HCT116 (cell line): ENCODE measurements at regions not wholly inside any gene's neighbourhood (a gene's known extent, or its start where the extent isn't known, plus 50 kb on each side); places are given as distances from the start of the nearest gene placed in this dataset.

Experiments used
- ATAC-seq: fragments of 200-7000 bp; cut with Tn5 transposase; 2 replicates; pipeline ENCODE4 v1.9.1; 2020; ENCODE audit warnings: mild to moderate bottlenecking, moderate library complexity
- BruUV-seq: library from RNA; stranded (reverse); fragments of 400-500 nt; replicated peaks from 2 replicates; lab custom pipeline; 2021; lab: Mats Ljungman, UMichigan
- CTCF ChIA-PET: fragments of 300-600 bp; sonication (Branson Sonifier 250); formaldehyde crosslinking; loops from one replicate; lab custom pipeline; 2021; ENCODE audit warnings: antibody characterized with exemption; lab: Charles Lee
- POLR2A ChIA-PET: fragments of 300-600, 350-600 bp; sonication (Branson Sonifier 250); formaldehyde crosslinking; loops from one replicate; lab custom pipeline; 2021; ENCODE audit warnings: antibody characterized with exemption; lab: Charles Lee
- RAD21 ChIA-PET, 2 experiments: fragments of 300-600 bp; sonication (Branson Sonifier 250); formaldehyde crosslinking; loops; one replicate each; lab custom pipeline; 2023; ENCODE audit warnings: low total read pairs in 2 of 2; ENCODE audit not compliant: uncharacterized antibody in 2 of 2, unreplicated experiment in 2 of 2, low non-redundant PET in 1 of 2; lab: Charles Lee
- DNase-seq: peaks from one replicate; pipeline ENCODE4 v3.0.0-alpha.2; 2010; ENCODE audit warnings: low read depth, low spot score
- H2AFZ ChIP-seq: fragments of 200-600 bp; shearing (Covaris generic), sonication (generic); 2 replicates; pipeline ENCODE4 v1.6.1; 2017; ENCODE audit warnings: low read depth, mixed run types, mixed read lengths, antibody characterized with exemption, low read length; ENCODE audit not compliant: poor library complexity, severe bottlenecking
- H3K27ac ChIP-seq: 2 replicates; pipeline ENCODE4 v1.5.1; 2012; ENCODE audit warnings: low read depth, low read length
- H3K27me3 ChIP-seq: fragments of 200-600 bp; sonication (generic); 2 replicates; pipeline ENCODE4 v1.6.1; 2016; ENCODE audit warnings: mixed run types, low read length, mixed read lengths; ENCODE audit not compliant: insufficient read depth
- H3K36me3 ChIP-seq, 2 experiments: fragments of 200-500 bp in 1 of 2; fragments of 200-600 bp in 1 of 2; sonication (Bioruptor generic) in 1 of 2; sonication (generic) in 1 of 2; 2 replicates each; pipeline versions ENCODE4 v1.5.1 to v1.6.1; 2014 to 2016; ENCODE audit warnings: low read length in 2 of 2, inconsistent platforms in 1 of 2, mixed read lengths in 1 of 2, mixed run types in 1 of 2; ENCODE audit not compliant: insufficient read depth in 2 of 2, control insufficient read depth in 1 of 2
- H3K4me1 ChIP-seq, 2 experiments: fragments of 200-600 bp in 1 of 2; sonication (generic) in 1 of 2; 2 replicates each; pipeline versions ENCODE4 v1.5.1 to v1.6.1; 2012 to 2017; ENCODE audit warnings: low read length in 2 of 2, inconsistent platforms in 1 of 2, mild to moderate bottlenecking in 1 of 2, mixed read lengths in 1 of 2, mixed run types in 1 of 2, moderate library complexity in 1 of 2; ENCODE audit not compliant: insufficient read depth in 2 of 2, control insufficient read depth in 1 of 2
- H3K4me2 ChIP-seq: fragments of 200-600 bp; sonication (generic); 2 replicates; pipeline ENCODE4 v1.6.1; 2017; ENCODE audit warnings: mixed run types, low read length, mixed read lengths
- H3K4me3 ChIP-seq, 2 experiments: fragments of 200-600 bp in 1 of 2; sonication (generic) in 1 of 2; replicated peaks in 1 of 2; 2 replicates each; pipeline ENCODE4 v1.5.1; 2011 to 2016; ENCODE audit warnings: low read length in 2 of 2, control low read depth in 1 of 2, low read depth in 1 of 2, mild to moderate bottlenecking in 1 of 2, mixed read lengths in 1 of 2, mixed run types in 1 of 2
- H3K79me2 ChIP-seq: fragments of 200-600 bp; sonication (generic); 2 replicates; pipeline ENCODE4 v1.6.1; 2017; ENCODE audit warnings: mild to moderate bottlenecking, mixed run types, low read length, moderate library complexity, mixed read lengths; ENCODE audit not compliant: insufficient read depth
- H3K9ac ChIP-seq: fragments of 200-600 bp; sonication (generic); 2 replicates; pipeline ENCODE4 v1.6.1; 2016; ENCODE audit warnings: low read length, mixed read lengths
- H3K9me2 ChIP-seq: fragments of 200-600 bp; sonication (generic), shearing (Covaris generic); 2 replicates; pipeline ENCODE4 v1.6.1; 2017; ENCODE audit warnings: mixed run types, mild to moderate bottlenecking, moderate library complexity; ENCODE audit not compliant: insufficient read depth
- H3K9me3 ChIP-seq, 2 experiments: fragments of 200-500 bp in 1 of 2; fragments of 200-600 bp in 1 of 2; sonication (Bioruptor generic) in 1 of 2; sonication (generic) in 1 of 2; 2 replicates each; pipeline ENCODE4 v1.6.1; 2014 to 2017; ENCODE audit warnings: low read length in 2 of 2, mixed read lengths in 2 of 2, inconsistent platforms in 1 of 2, low read depth in 1 of 2, mild to moderate bottlenecking in 1 of 2, mixed run types in 1 of 2, moderate library complexity in 1 of 2; ENCODE audit not compliant: control insufficient read depth in 1 of 2, insufficient read depth in 1 of 2
- H4K20me1 ChIP-seq: fragments of 200-600 bp; sonication (generic), shearing (Covaris generic); 2 replicates; pipeline ENCODE4 v1.6.1; 2017; ENCODE audit warnings: mixed run types, mild to moderate bottlenecking, moderate library complexity; ENCODE audit not compliant: insufficient read depth
- CBX3 ChIP-seq: IDR thresholded peaks from 2 replicates; pipeline ENCODE4 v1.6.1; 2012; ENCODE audit warnings: low read depth
- EGR1 ChIP-seq: IDR thresholded peaks from 2 replicates; pipeline ENCODE4 v1.6.1; 2012; ENCODE audit warnings: low read depth
- ELF1 ChIP-seq: IDR thresholded peaks from 2 replicates; pipeline ENCODE4 v1.6.1; 2012; ENCODE audit warnings: low read depth, borderline replicate concordance
- EZH2 ChIP-seq: fragments of 200-600 bp; sonication (generic); IDR thresholded peaks from 2 replicates; pipeline ENCODE4 v1.6.1; 2017; ENCODE audit warnings: antibody characterized with exemption, mixed run types
- EZH2phosphoT487 ChIP-seq: fragments of 200-600 bp; IDR thresholded peaks from 2 replicates; pipeline ENCODE4 v1.6.1; 2018; ENCODE audit warnings: antibody characterized with exemption, borderline replicate concordance
- FOSL1 ChIP-seq: IDR thresholded peaks from 2 replicates; pipeline ENCODE4 v1.6.1; 2012; ENCODE audit warnings: low read depth
- POLR2AphosphoS5 ChIP-seq: IDR thresholded peaks from 2 replicates; pipeline ENCODE4 v1.6.1; 2011; ENCODE audit warnings: mild to moderate bottlenecking, low read depth, low read length, moderate library complexity
- SIN3A ChIP-seq: IDR thresholded peaks from 2 replicates; pipeline ENCODE4 v1.6.1; 2012; ENCODE audit warnings: low read depth
- SP1 ChIP-seq: IDR thresholded peaks from 2 replicates; pipeline ENCODE4 v1.6.1; 2012; ENCODE audit warnings: low read depth
- TCF7L2 ChIP-seq: IDR thresholded peaks from 2 replicates; pipeline ENCODE4 v1.7.0; 2011; ENCODE audit warnings: borderline replicate concordance, inconsistent platforms; ENCODE audit not compliant: insufficient read depth, insufficient read length; ENCODE audit errors: extremely low read depth
- YY1 ChIP-seq: IDR thresholded peaks from 2 replicates; pipeline ENCODE4 v1.6.1; 2011; ENCODE audit warnings: low read length, low read depth, moderate library complexity, mild to moderate bottlenecking; ENCODE audit not compliant: insufficient replicate concordance; ENCODE audit errors: extremely low read depth
- ZNF274 ChIP-seq: fragments of 200-500 bp; sonication (Bioruptor generic); IDR thresholded peaks from 2 replicates; pipeline ENCODE4 v1.6.1; 2014; ENCODE audit warnings: mild to moderate bottlenecking, low read depth, low read length, inconsistent platforms
- intact Hi-C: fragments of 100-400 bp; cut with micrococcal nuclease; formaldehyde crosslinking; loops from 2 replicates; pipeline ENCODE4 v1.10.0; 2022
- TF ChIP-seq, protein P1 (sequence below), 3 experiments: fragments of 200-600 bp in 1 of 3; sonication (generic) in 1 of 3; IDR thresholded peaks in 2 of 3; conservative IDR thresholded peaks in 1 of 3; 2 replicates each; pipeline ENCODE4 v1.5.1; 2012 to 2017; ENCODE audit warnings: low read depth in 2 of 3, low read length in 2 of 3, antibody characterized with exemption in 1 of 3, borderline replicate concordance in 1 of 3, control low read depth in 1 of 3, mild to moderate bottlenecking in 1 of 3, mixed read lengths in 1 of 3, mixed run types in 1 of 3, moderate library complexity in 1 of 3; ENCODE audit not compliant: insufficient read depth in 1 of 3
- TF ChIP-seq, protein P2 (sequence below): IDR thresholded peaks from 2 replicates; pipeline ENCODE4 v1.6.1; 2012
- TF ChIP-seq, protein P3 (sequence below): IDR thresholded peaks from 2 replicates; pipeline ENCODE4 v1.6.1; 2012; ENCODE audit warnings: low read depth

DNA sequence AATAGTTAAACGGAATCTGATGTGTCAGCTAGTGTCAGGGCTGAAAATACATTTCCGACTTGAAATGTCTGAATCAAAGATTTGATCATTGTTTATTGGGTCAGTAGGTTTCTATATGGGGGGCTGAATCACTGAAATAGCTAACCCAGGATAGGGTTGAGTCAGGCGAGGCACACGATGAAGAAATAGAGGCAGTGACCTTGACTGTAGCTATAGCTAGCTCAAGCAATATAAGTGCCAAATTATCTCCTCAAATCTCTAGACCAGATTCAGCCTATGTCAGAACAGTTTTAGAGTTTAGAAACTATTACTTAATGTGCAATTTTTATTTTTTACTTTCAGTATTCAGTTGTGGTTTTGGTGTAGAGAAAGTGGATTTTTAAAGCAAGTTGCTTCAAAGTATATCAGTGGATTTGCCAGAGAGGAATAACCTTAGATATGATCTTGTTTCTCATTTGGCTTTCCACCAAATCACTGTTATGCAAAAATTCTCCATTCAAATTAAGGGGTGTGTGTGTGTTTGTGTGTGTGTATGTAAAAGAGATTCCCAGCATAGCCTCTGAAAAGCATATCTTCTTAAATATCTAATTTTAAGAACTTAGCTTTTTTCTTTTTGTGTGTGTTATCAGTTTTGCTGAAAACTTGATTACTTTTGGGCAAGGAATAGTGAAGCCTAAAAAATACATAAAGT is 100.3 kb upstream of the RPL34 start:
- Histone ChIP-seq H2AFZ (no peak overlapping the region), H3K27me3 (peaks cover 22% of the 10 kb centered on the region), H3K9me2 (no peaks in the 10 kb centered on the region), H3K79me2 (no peaks in the 10 kb centered on the region), H3K27ac (no peak overlapping the region), H4K20me1 (no peaks in the 10 kb centered on the region), H3K4me1 (no peaks in the 10 kb centered on the region), H3K9me3 (no peaks in the 10 kb centered on the region), H3K36me3 (no peaks in the 10 kb centered on the region), H3K9ac (no peak overlapping the region), H3K4me2 (no peak overlapping the region), H3K4me3 (no peak overlapping the region)
- TF ChIP-seq CBX3 = no peak
- TF ChIP-seq, protein P1, sequence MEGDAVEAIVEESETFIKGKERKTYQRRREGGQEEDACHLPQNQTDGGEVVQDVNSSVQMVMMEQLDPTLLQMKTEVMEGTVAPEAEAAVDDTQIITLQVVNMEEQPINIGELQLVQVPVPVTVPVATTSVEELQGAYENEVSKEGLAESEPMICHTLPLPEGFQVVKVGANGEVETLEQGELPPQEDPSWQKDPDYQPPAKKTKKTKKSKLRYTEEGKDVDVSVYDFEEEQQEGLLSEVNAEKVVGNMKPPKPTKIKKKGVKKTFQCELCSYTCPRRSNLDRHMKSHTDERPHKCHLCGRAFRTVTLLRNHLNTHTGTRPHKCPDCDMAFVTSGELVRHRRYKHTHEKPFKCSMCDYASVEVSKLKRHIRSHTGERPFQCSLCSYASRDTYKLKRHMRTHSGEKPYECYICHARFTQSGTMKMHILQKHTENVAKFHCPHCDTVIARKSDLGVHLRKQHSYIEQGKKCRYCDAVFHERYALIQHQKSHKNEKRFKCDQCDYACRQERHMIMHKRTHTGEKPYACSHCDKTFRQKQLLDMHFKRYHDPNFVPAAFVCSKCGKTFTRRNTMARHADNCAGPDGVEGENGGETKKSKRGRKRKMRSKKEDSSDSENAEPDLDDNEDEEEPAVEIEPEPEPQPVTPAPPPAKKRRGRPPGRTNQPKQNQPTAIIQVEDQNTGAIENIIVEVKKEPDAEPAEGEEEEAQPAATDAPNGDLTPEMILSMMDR (IDR thresholded peaks at IDR 0.05 in 2 of 3, conservative IDR thresholded peaks at IDR 0.05 in 1 of 3; ENCODE audit: borderline replicate concordance in 1 of 3, insufficient read depth in 1 of 3, low read depth in 2 of 3, low read length in 2 of 3) = no peak
- TF ChIP-seq, protein P2, sequence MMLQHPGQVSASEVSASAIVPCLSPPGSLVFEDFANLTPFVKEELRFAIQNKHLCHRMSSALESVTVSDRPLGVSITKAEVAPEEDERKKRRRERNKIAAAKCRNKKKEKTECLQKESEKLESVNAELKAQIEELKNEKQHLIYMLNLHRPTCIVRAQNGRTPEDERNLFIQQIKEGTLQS = no peak
- no peak for TF ChIP-seq EGR1
- TF ChIP-seq EZH2phosphoT487 = no peak
- no peak for TF ChIP-seq SIN3A
- TF ChIP-seq, protein P3, sequence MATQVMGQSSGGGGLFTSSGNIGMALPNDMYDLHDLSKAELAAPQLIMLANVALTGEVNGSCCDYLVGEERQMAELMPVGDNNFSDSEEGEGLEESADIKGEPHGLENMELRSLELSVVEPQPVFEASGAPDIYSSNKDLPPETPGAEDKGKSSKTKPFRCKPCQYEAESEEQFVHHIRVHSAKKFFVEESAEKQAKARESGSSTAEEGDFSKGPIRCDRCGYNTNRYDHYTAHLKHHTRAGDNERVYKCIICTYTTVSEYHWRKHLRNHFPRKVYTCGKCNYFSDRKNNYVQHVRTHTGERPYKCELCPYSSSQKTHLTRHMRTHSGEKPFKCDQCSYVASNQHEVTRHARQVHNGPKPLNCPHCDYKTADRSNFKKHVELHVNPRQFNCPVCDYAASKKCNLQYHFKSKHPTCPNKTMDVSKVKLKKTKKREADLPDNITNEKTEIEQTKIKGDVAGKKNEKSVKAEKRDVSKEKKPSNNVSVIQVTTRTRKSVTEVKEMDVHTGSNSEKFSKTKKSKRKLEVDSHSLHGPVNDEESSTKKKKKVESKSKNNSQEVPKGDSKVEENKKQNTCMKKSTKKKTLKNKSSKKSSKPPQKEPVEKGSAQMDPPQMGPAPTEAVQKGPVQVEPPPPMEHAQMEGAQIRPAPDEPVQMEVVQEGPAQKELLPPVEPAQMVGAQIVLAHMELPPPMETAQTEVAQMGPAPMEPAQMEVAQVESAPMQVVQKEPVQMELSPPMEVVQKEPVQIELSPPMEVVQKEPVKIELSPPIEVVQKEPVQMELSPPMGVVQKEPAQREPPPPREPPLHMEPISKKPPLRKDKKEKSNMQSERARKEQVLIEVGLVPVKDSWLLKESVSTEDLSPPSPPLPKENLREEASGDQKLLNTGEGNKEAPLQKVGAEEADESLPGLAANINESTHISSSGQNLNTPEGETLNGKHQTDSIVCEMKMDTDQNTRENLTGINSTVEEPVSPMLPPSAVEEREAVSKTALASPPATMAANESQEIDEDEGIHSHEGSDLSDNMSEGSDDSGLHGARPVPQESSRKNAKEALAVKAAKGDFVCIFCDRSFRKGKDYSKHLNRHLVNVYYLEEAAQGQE = no peak
- TF ChIP-seq TCF7L2 = no peak
- no peak for TF ChIP-seq ELF1
- TF ChIP-seq FOSL1 = no peak
- no peak for TF ChIP-seq ZNF274
- TF ChIP-seq EZH2 = no peak
- no peak for TF ChIP-seq SP1
- no peak for TF ChIP-seq YY1
- TF ChIP-seq POLR2AphosphoS5 = no peak
- intact Hi-C loops = no loop called here
- no TSS peak for BruUV-seq
- POLR2A ChIA-PET = no interaction called here
- DNase-seq (no peak), ATAC-seq (no peak)
- RAD21 ChIA-PET = no interaction called here
- CTCF ChIA-PET = no interaction called here
